ENCODE measurements at regions not wholly inside any gene's neighbourhood (a gene's known extent, or its start where the extent isn't known, plus 50 kb on each side); places are given as distances from the start of the nearest gene placed in this dataset.

DNA sequence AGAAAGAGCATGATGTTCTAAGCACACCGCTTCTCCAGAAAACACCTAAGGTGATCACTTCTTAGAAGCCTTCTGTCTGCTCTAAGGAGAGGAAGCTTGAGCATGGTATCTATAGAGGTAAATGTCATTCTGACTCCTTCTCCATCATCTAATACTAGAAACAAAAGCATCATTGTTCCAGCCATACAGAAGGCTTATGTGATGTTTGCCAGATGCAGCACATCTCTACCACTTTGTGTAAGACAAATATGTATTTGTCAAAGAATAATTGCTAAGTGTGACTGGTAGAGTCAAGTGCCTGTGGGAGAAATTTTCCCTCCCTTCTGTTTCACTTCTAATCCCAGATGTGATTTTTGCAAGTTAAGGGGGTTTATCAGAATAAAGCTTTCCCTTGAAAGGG, 217.1 kb downstream of the HS3ST3A1 start:
- Histone ChIP-seq H3K4me2 (ENCODE audit: insufficient read depth, low read length) (no peak overlapping the region), H3K36me3 (ENCODE audit: control insufficient read depth in 2 of 2, extremely low read depth in 1 of 2, insufficient read depth in 2 of 2, low read length in 2 of 2) (no peaks in the 10 kb centered on the region), H3K9me3 (replicated peaks; ENCODE audit: control insufficient read depth, insufficient read depth, low read length) (no peaks in the 10 kb centered on the region), H3K9me1 (replicated peaks; ENCODE audit: control insufficient read depth, extremely low read depth, insufficient read depth, low read length) (no peaks in the 10 kb centered on the region), H2AFZ (ENCODE audit: low read depth, low read length) (no peak overlapping the region), H4K20me1 (replicated peaks; ENCODE audit: control insufficient read depth, extremely low read depth, insufficient read depth, low read length) (no peaks in the 10 kb centered on the region), H3K27ac (ENCODE audit: insufficient read depth, low read depth, low read length) (no peak overlapping the region), H3K27me3 (ENCODE audit: control insufficient read depth in 2 of 2, insufficient read depth in 2 of 2, low read length in 2 of 2) (no peaks in the 10 kb centered on the region), H3K9ac (replicated peaks; ENCODE audit: extremely low read depth, insufficient read depth, low read length) (no peak overlapping the region), H3K79me2 (ENCODE audit: control insufficient read depth, insufficient read depth, low read length) (no peaks in the 10 kb centered on the region), H3K4me1 (ENCODE audit: control insufficient read depth, extremely low read depth, insufficient read depth, low read length) (no peaks in the 10 kb centered on the region), H3K4me3 (replicated peaks in 1 of 3; ENCODE audit: insufficient read depth in 1 of 3, low read depth in 1 of 3, low read length in 3 of 3) (no peak overlapping the region)
- intact Hi-C loops (cut with micrococcal nuclease) (no loop called here), dilution Hi-C loops (cut with MboI; ENCODE audit: extremely low pct_ligation_motif_present, low sequenced_read_pairs) (no loop called here)
- BruUV-seq (replicated peaks) = no TSS peak
- POLR2A ChIA-PET = no interaction called here
- TF ChIP-seq, protein P1, sequence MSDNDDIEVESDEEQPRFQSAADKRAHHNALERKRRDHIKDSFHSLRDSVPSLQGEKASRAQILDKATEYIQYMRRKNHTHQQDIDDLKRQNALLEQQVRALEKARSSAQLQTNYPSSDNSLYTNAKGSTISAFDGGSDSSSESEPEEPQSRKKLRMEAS (IDR thresholded peaks at IDR 0.05; ENCODE audit: insufficient read depth, insufficient read length) = no peak
- no peak for TF ChIP-seq POLR2AphosphoS5 (IDR thresholded peaks at IDR 0.05; ENCODE audit: insufficient read depth, low read depth, low read length)
- no peak for TF ChIP-seq GATA2 (IDR thresholded peaks at IDR 0.05; ENCODE audit: insufficient read depth, insufficient read length, low read depth, low read length)
- no peak for TF ChIP-seq POLR2A (IDR thresholded peaks at IDR 0.05; ENCODE audit: low read depth, low read length)
- TF ChIP-seq JUN (IDR thresholded peaks at IDR 0.05; ENCODE audit: borderline replicate concordance, insufficient read depth, insufficient read length, low read depth) = no peak
- TF ChIP-seq FOS (IDR thresholded peaks at IDR 0.05; ENCODE audit: borderline replicate concordance, insufficient read depth, low read length) = no peak
- TF ChIP-seq CTCF (IDR thresholded peaks at IDR 0.05; ENCODE audit: extremely low read depth in 1 of 2, insufficient read depth in 1 of 2, low read depth in 1 of 2, low read length in 2 of 2) = no peak
- no peak for TF ChIP-seq MYC (IDR thresholded peaks at IDR 0.05; ENCODE audit: low read depth, low read length)
- TF ChIP-seq EZH2 (IDR thresholded peaks at IDR 0.05; ENCODE audit: borderline replicate concordance, low read depth, low read length, severe bottlenecking) = no peak
- no peak for FAIRE-seq
- DNase-seq (ENCODE audit: low read depth, low spot score) = no peak
- CTCF ChIA-PET = no interaction called here

All from endothelial cell of umbilical vein (primary cell).